ENCODE measurements at regions not wholly inside any gene's neighbourhood (a gene's known extent, or its start where the extent isn't known, plus 50 kb on each side); places are given as distances from the start of the nearest gene placed in this dataset.

- intact Hi-C loops (cut with micrococcal nuclease; ENCODE audit: unreplicated experiment): loop anchor here (10.0 kb wide), 1 partner anchor 1187 kb away; no protein-coding TSS in a partner anchor
- Histone ChIP-seq H3K27ac (ENCODE audit: low read depth, low read length, poor library complexity, severe bottlenecking) (no peak overlapping the region), H3K27me3 (replicated peaks; ENCODE audit: insufficient read depth, low read depth, low read length, poor library complexity) (no peaks in the 10 kb centered on the region), H3K36me3 (ENCODE audit: insufficient read depth, low read length, poor library complexity, severe bottlenecking) (no peaks in the 10 kb centered on the region), H3K4me1 (ENCODE audit: insufficient read depth, low read length, poor library complexity, severe bottlenecking) (no peaks in the 10 kb centered on the region), H3K4me3 (ENCODE audit: low read depth, low read length, poor library complexity, severe bottlenecking) (no peak overlapping the region), H3K9me3 (ENCODE audit: low read depth, low read length, poor library complexity, severe bottlenecking) (no peaks in the 10 kb centered on the region)
- POLR2A ChIA-PET (ENCODE audit: low non-redundant PET): no interaction called here
- TF ChIP-seq CTCF (conservative IDR thresholded peaks at IDR 0.05; ENCODE audit: low read depth, low read length) (no peak), EZH2 (IDR thresholded peaks at IDR 0.05; ENCODE audit: borderline replicate concordance, low read depth, low read length, poor library complexity, severe bottlenecking) (no peak)
- DNase-seq (ENCODE audit: low spot score): no peak
- CTCF ChIA-PET: no interaction called here
- BruUV-seq (replicated peaks): no TSS peak
Observed at GRCh38 chr4:132981611-132982010, 167.5 kb upstream of the PCDH10 start.

- no peak overlapping the region for H3K27ac ChIP-seq (ENCODE audit: low read depth, low read length, poor library complexity, severe bottlenecking)
- H3K36me3 ChIP-seq (ENCODE audit: insufficient read depth, low read length, poor library complexity, severe bottlenecking): no peaks in the 10 kb centered on the region
- no peaks in the 10 kb centered on the region for H3K4me1 ChIP-seq (ENCODE audit: insufficient read depth, low read length, poor library complexity, severe bottlenecking)
- ChIA-PET POLR2A (ENCODE audit: low non-redundant PET) (no interaction called here), CTCF (no interaction called here)
- no peak for TF ChIP-seq EZH2 (IDR thresholded peaks at IDR 0.05; ENCODE audit: borderline replicate concordance, low read depth, low read length, poor library complexity, severe bottlenecking)
- no peak for TF ChIP-seq CTCF (conservative IDR thresholded peaks at IDR 0.05; ENCODE audit: low read depth, low read length)
- intact Hi-C loops (cut with micrococcal nuclease; ENCODE audit: unreplicated experiment): loop anchor here (10.0 kb wide), 1 partner anchor 1187 kb away; no protein-coding TSS in a partner anchor
- BruUV-seq (replicated peaks): no TSS peak
- no peaks in the 10 kb centered on the region for H3K9me3 ChIP-seq (ENCODE audit: low read depth, low read length, poor library complexity, severe bottlenecking)
- peak; percentile 9 for DNase-seq (ENCODE audit: low spot score)
- H3K4me3 ChIP-seq (ENCODE audit: low read depth, low read length, poor library complexity, severe bottlenecking): no peak overlapping the region
- no peaks in the 10 kb centered on the region for H3K27me3 ChIP-seq (replicated peaks; ENCODE audit: insufficient read depth, low read depth, low read length, poor library complexity)
Observed at GRCh38 chr4:132982151-132982550, 166.9 kb upstream of the PCDH10 start.

GRCh38 chr4:132991111-132991510 is 158.0 kb upstream of the PCDH10 start:
- POLR2A ChIA-PET (ENCODE audit: low non-redundant PET): no interaction called here

More at GRCh38 chr4:132991111-132991510, 158.0 kb upstream of the PCDH10 start:
- TF ChIP-seq CTCF (conservative IDR thresholded peaks at IDR 0.05; ENCODE audit: low read depth, low read length): no peak
- Histone ChIP-seq H3K27ac (ENCODE audit: low read depth, low read length, poor library complexity, severe bottlenecking) (no peak overlapping the region), H3K27me3 (replicated peaks; ENCODE audit: insufficient read depth, low read depth, low read length, poor library complexity) (no peaks in the 10 kb centered on the region), H3K9me3 (ENCODE audit: low read depth, low read length, poor library complexity, severe bottlenecking) (no peaks in the 10 kb centered on the region), H3K4me1 (ENCODE audit: insufficient read depth, low read length, poor library complexity, severe bottlenecking) (no peaks in the 10 kb centered on the region), H3K36me3 (ENCODE audit: insufficient read depth, low read length, poor library complexity, severe bottlenecking) (no peaks in the 10 kb centered on the region), H3K4me3 (ENCODE audit: low read depth, low read length, poor library complexity, severe bottlenecking) (no peak overlapping the region)
- no TSS peak for BruUV-seq (replicated peaks)
- DNase-seq (ENCODE audit: low spot score): no peak
- intact Hi-C loops (cut with micrococcal nuclease; ENCODE audit: unreplicated experiment): no loop called here
- CTCF ChIA-PET: no interaction called here
